GM21447 (cell line): ENCODE measurements at regions not wholly inside any gene's neighbourhood (a gene's known extent, or its start where the extent isn't known, plus 50 kb on each side); places are given as distances from the start of the nearest gene placed in this dataset.

Source experiments
- ATAC-seq: cut with Tn5 transposase; IDR thresholded peaks from one replicate; pipeline ENCODE4 v1.9.1; 2021; ENCODE audit not compliant: unreplicated experiment

GRCh38 chr11:71357414-71357813, 90.8 kb downstream of the DHCR7 start:
- no peak for ATAC-seq

- no peak for ATAC-seq
Observed at GRCh38 chr11:71356904-71357303, 91.3 kb downstream of the DHCR7 start.

- ATAC-seq: no peak
Observed at GRCh38 chr11:71356280-71356876, 91.8 kb downstream of the DHCR7 start.

GRCh38 chr11:71355281-71355680, 92.9 kb downstream of the DHCR7 start:
- ATAC-seq: no peak

- ATAC-seq: no peak
Observed at GRCh38 chr11:71354394-71355105, 93.6 kb downstream of the DHCR7 start.

GRCh38 chr11:71352748-71353147, 95.4 kb downstream of the DHCR7 start:
- no peak for ATAC-seq

- no peak for ATAC-seq
Observed at GRCh38 chr11:71352226-71352625, 96.0 kb downstream of the DHCR7 start.

GRCh38 chr11:71349627-71350026, 97.2 kb upstream of the SHANK2 start:
- no peak for ATAC-seq

- no peak for ATAC-seq
Observed at GRCh38 chr11:71343828-71344400, 91.5 kb upstream of the SHANK2 start.

- no peak for ATAC-seq
Observed at GRCh38 chr11:71342951-71343827, 90.8 kb upstream of the SHANK2 start.

- ATAC-seq: no peak
Observed at GRCh38 chr11:71342116-71342515, 89.7 kb upstream of the SHANK2 start.

GRCh38 chr11:71341596-71341995, 89.2 kb upstream of the SHANK2 start:
- no peak for ATAC-seq

- no peak for ATAC-seq
Observed at GRCh38 chr11:71341173-71341572, 88.8 kb upstream of the SHANK2 start.

- ATAC-seq: no peak
Observed at GRCh38 chr11:71340086-71340606, 87.8 kb upstream of the SHANK2 start.

GRCh38 chr11:71339396-71339881, 87.1 kb upstream of the SHANK2 start:
- ATAC-seq: no peak

- ATAC-seq: no peak
Observed at GRCh38 chr11:71338801-71339395, 86.5 kb upstream of the SHANK2 start.

GRCh38 chr11:71336996-71337754, 84.8 kb upstream of the SHANK2 start:
- no peak for ATAC-seq

GRCh38 chr11:71336176-71336995, 84.0 kb upstream of the SHANK2 start:
- ATAC-seq: no peak

- ATAC-seq: no peak
Observed at GRCh38 chr11:71335371-71335770, 83.0 kb upstream of the SHANK2 start.
